Neural cell (in vitro differentiated cells): ENCODE measurements at regions not wholly inside any gene's neighbourhood (a gene's known extent, or its start where the extent isn't known, plus 50 kb on each side); places are given as distances from the start of the nearest gene placed in this dataset.

ENCODE experiments used
- H2AFZ ChIP-seq: fragments of 200-600, 300-800 bp; sonication (generic), shearing (Covaris generic); 2 replicates; pipeline ENCODE4 v1.6.0; 2014; ENCODE audit warnings: low read depth, mild to moderate bottlenecking, antibody characterized with exemption, low read length, moderate library complexity
- H3F3A ChIP-seq: fragments of 200-600 bp; shearing (Covaris generic); 2 replicates; pipeline ENCODE4 v1.6.1; 2016; ENCODE audit warnings: mild to moderate bottlenecking, moderate library complexity, mixed read lengths, antibody characterized with exemption, low read length; ENCODE audit not compliant: insufficient read depth, poor library complexity, severe bottlenecking
- H3K27ac ChIP-seq: fragments of 200-600, 300-800 bp; sonication (generic), shearing (Covaris generic); 2 replicates; pipeline ENCODE4 v1.5.1; 2014; ENCODE audit warnings: mild to moderate bottlenecking, low read length, moderate library complexity
- H3K27me3 ChIP-seq: fragments of 300-800, 200-600 bp; sonication (generic), shearing (Covaris generic); 2 replicates; pipeline ENCODE4 v1.6.0; 2014; ENCODE audit warnings: mild to moderate bottlenecking, low read depth, low read length, moderate library complexity; ENCODE audit not compliant: insufficient read depth
- H3K36me3 ChIP-seq: fragments of 300-800, 200-600 bp; sonication (generic), shearing (Covaris generic); 2 replicates; pipeline ENCODE4 v1.5.1; 2014; ENCODE audit warnings: mild to moderate bottlenecking, antibody characterized with exemption, low read length, moderate library complexity; ENCODE audit not compliant: insufficient read depth
- H3K4me2 ChIP-seq: fragments of 300-800, 200-600 bp; sonication (generic), shearing (Covaris generic); 2 replicates; pipeline ENCODE4 v1.6.0; 2014; ENCODE audit warnings: mild to moderate bottlenecking, low read length
- H3K4me3 ChIP-seq: fragments of 300-800, 200-600 bp; sonication (generic), shearing (Covaris generic); 2 replicates; pipeline ENCODE4 v1.5.1; 2014; ENCODE audit warnings: mild to moderate bottlenecking, low read length, moderate library complexity
- H3K79me2 ChIP-seq: fragments of 200-600 bp; shearing (Covaris generic); replicated peaks from 2 replicates; pipeline ENCODE4 v1.6.0; 2014; ENCODE audit warnings: mild to moderate bottlenecking, low read length, moderate library complexity; ENCODE audit not compliant: insufficient read depth
- H3K9ac ChIP-seq: fragments of 300-800, 200-600 bp; sonication (generic), shearing (Covaris generic); 2 replicates; pipeline ENCODE4 v1.6.1; 2016; ENCODE audit warnings: mild to moderate bottlenecking, low read length, mixed read lengths
- H3K9me2 ChIP-seq: fragments of 200-600 bp; shearing (Covaris generic); 2 replicates; pipeline ENCODE4 v1.6.1; 2016; ENCODE audit warnings: mild to moderate bottlenecking, low read length, mixed read lengths; ENCODE audit not compliant: insufficient read depth
- H3K9me3 ChIP-seq: fragments of 200-600, 300-800 bp; sonication (generic), shearing (Covaris generic); 2 replicates; pipeline ENCODE4 v1.6.1; 2016; ENCODE audit warnings: mild to moderate bottlenecking, mixed run types, low read length, moderate library complexity, mixed read lengths
- H4K20me1 ChIP-seq: fragments of 200-600 bp; shearing (Covaris generic); 2 replicates; pipeline ENCODE4 v1.6.1; 2016; ENCODE audit warnings: mild to moderate bottlenecking, mixed run types; ENCODE audit not compliant: insufficient read depth
- EP300 ChIP-seq: fragments of 450-650 bp; conservative IDR thresholded peaks from 2 replicates; pipeline ENCODE4 v1.6.1; 2014; ENCODE audit warnings: antibody characterized with exemption, mild to moderate bottlenecking, moderate library complexity; ENCODE audit not compliant: poor library complexity, severe bottlenecking
- EZH2 ChIP-seq: fragments of 200-600, 300-800 bp; shearing (Covaris generic), sonication (generic); IDR thresholded peaks from 2 replicates; pipeline ENCODE4 v1.6.1; 2014; ENCODE audit warnings: antibody characterized with exemption, low read length, borderline replicate concordance, mild to moderate bottlenecking; ENCODE audit not compliant: insufficient read depth, poor library complexity, severe bottlenecking
- POLR2AphosphoS5 ChIP-seq: IDR thresholded peaks from 2 replicates; pipeline ENCODE4 v1.6.1; 2012
- RAD21 ChIP-seq: fragments of 450-650 bp; conservative IDR thresholded peaks from 2 replicates; pipeline ENCODE4 v1.6.1; 2014; ENCODE audit warnings: antibody characterized with exemption, mild to moderate bottlenecking, moderate library complexity
- SMC3 ChIP-seq: fragments of 450-650 bp; conservative IDR thresholded peaks from 2 replicates; pipeline ENCODE4 v1.6.1; 2014; ENCODE audit warnings: antibody characterized with exemption, mild to moderate bottlenecking, moderate library complexity; ENCODE audit not compliant: poor library complexity
- TAF1 ChIP-seq: IDR thresholded peaks from 2 replicates; pipeline ENCODE4 v1.6.1; 2012; ENCODE audit warnings: low read depth
- TF ChIP-seq, protein P1 (sequence below): IDR thresholded peaks from 2 replicates; pipeline ENCODE4 v1.6.1; 2012; ENCODE audit warnings: borderline replicate concordance
- TF ChIP-seq, protein P2 (sequence below): fragments of 450-650 bp; IDR thresholded peaks from 2 replicates; pipeline ENCODE4 v1.5.1; 2014; ENCODE audit warnings: antibody characterized with exemption, mild to moderate bottlenecking, moderate library complexity; ENCODE audit not compliant: poor library complexity, severe bottlenecking

DNA sequence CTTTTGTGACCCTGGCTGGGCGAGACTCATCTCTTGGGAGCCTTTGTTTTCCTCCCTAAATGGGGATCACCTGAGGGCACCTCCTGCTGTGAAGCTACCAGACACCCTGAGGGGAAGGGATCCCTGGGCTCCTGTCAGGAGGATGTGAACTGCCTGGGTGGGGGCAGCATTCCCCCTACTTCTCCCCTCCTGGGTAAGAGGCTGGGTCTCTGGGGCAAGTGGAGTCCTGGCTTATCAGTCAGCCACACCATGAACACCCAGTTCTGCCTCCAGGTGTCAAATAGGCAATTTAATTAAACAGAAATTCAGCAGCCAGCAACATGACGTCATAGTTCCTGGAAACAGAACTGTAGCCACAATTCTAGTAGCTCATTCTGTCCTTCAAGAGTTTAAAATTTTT lies 97.7 kb upstream of the RET start:
- Histone ChIP-seq H3K9ac (no peak overlapping the region), H4K20me1 (no peaks in the 10 kb centered on the region), H3K27ac (peak overlapping the region; percentile 28), H3K9me3 (no peaks in the 10 kb centered on the region), H3K27me3 (no peaks in the 10 kb centered on the region), H3F3A (no peaks in the 10 kb centered on the region), H3K9me2 (no peaks in the 10 kb centered on the region), H3K4me3 (no peak overlapping the region), H3K79me2 (no peaks in the 10 kb centered on the region), H3K4me2 (no peak overlapping the region), H2AFZ (no peak overlapping the region), H3K36me3 (no peaks in the 10 kb centered on the region)
- TF ChIP-seq TAF1 = no peak
- TF ChIP-seq EP300 = no peak

DNA sequence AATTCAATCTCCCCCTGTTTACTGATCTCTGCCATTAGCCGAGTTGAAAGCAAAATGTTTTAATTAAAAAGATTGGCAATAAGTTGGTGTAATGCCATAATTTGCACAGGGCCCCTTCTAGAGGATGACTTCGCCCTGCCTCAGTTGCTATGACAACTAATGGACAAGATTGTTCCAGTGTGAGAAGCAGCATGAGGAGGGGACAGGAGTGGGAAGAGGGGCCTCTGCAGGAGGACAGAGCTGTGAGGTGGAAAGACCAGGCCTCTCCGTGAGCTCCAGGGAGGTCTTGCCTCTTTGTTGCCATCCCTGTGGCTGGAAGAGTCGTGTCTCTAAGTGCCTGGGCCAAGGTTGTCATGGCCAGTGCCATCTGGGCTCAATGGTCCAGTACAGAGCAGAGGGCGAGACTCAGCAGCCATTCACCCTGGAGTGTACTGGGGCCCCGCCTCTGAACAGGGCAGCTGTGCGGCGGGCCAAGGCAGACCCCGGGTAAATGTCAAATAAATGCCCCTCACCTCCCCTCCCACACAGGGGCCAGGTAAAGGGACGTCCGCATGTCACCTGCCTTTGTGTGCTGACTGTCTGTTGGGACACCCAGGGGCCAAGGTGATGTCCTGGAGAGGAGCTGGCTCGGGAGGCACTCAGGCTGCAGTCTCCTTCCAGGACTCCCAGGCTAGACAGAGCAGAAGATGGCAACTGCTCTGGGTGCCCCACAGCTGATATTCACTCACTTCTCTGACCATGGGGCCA lies 97.0 kb upstream of the RET start:
- no peaks in the 10 kb centered on the region for H3K9me3 ChIP-seq
- H3K27me3 ChIP-seq = no peaks in the 10 kb centered on the region
- H4K20me1 ChIP-seq = no peaks in the 10 kb centered on the region
- H3F3A ChIP-seq = no peaks in the 10 kb centered on the region
- H3K4me3 ChIP-seq = no peak overlapping the region
- H3K79me2 ChIP-seq = no peaks in the 10 kb centered on the region
- TF ChIP-seq, protein P1, sequence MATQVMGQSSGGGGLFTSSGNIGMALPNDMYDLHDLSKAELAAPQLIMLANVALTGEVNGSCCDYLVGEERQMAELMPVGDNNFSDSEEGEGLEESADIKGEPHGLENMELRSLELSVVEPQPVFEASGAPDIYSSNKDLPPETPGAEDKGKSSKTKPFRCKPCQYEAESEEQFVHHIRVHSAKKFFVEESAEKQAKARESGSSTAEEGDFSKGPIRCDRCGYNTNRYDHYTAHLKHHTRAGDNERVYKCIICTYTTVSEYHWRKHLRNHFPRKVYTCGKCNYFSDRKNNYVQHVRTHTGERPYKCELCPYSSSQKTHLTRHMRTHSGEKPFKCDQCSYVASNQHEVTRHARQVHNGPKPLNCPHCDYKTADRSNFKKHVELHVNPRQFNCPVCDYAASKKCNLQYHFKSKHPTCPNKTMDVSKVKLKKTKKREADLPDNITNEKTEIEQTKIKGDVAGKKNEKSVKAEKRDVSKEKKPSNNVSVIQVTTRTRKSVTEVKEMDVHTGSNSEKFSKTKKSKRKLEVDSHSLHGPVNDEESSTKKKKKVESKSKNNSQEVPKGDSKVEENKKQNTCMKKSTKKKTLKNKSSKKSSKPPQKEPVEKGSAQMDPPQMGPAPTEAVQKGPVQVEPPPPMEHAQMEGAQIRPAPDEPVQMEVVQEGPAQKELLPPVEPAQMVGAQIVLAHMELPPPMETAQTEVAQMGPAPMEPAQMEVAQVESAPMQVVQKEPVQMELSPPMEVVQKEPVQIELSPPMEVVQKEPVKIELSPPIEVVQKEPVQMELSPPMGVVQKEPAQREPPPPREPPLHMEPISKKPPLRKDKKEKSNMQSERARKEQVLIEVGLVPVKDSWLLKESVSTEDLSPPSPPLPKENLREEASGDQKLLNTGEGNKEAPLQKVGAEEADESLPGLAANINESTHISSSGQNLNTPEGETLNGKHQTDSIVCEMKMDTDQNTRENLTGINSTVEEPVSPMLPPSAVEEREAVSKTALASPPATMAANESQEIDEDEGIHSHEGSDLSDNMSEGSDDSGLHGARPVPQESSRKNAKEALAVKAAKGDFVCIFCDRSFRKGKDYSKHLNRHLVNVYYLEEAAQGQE = no peak
- no peak for TF ChIP-seq POLR2AphosphoS5
- H3K9ac ChIP-seq = peak overlapping the region; percentile 20
- H2AFZ ChIP-seq = no peak overlapping the region
- H3K36me3 ChIP-seq = no peaks in the 10 kb centered on the region
- peak overlapping the region; percentile 28 for H3K27ac ChIP-seq
- no peaks in the 10 kb centered on the region for H3K9me2 ChIP-seq
- peak overlapping the region; percentile 10 for H3K4me2 ChIP-seq

DNA sequence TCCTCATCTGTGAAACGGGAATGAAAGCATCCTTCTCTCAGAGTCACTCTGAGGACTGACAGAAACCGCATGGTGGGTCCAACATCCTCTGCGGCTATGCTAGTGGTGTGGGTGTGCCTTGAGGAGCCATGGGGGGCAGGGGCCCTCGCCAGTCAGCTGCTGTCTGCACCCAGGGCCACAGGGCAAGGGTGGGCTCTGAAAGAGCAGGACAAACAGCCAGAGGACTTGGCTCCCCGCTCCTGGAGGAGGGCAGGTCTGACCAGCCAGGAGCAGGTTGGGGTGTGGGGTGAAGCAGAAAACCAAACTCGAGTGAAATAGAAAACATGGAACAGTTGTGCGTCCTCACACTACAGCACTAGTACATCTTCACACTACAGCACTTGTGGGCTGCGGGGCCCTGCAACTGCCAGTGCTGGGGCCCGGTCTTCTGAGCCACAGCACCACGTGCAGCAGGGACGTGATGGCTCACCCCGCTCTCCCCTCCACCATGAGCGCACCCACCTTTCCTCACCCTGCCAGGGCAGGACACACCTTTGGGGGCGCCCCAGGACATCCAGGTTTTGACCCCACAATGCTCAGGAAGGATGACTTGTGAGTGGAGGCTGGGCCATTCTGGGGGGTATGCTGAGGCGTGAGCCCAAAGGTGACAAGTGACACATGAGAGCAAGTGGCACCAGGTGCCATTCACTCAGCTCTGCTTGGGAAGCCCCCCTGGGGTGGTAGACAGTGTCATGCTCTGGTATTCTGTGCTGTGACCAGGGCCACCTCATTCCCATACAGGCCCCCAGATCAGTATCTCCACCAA lies 96.1 kb upstream of the RET start:
- Histone ChIP-seq H3K9me3 (no peaks in the 10 kb centered on the region), H4K20me1 (no peaks in the 10 kb centered on the region), H3K9me2 (no peaks in the 10 kb centered on the region), H3K79me2 (no peaks in the 10 kb centered on the region), H2AFZ (no peak overlapping the region), H3K9ac (peak overlapping the region; percentile 20), H3K27ac (no peak overlapping the region), H3K4me3 (no peak overlapping the region), H3K4me2 (no peak overlapping the region), H3F3A (no peaks in the 10 kb centered on the region), H3K27me3 (no peaks in the 10 kb centered on the region), H3K36me3 (no peaks in the 10 kb centered on the region)
- TF ChIP-seq SMC3 (no peak), TAF1 (no peak), POLR2AphosphoS5 (no peak), EZH2 (no peak), EP300 (no peak), RAD21 (no peak)
- TF ChIP-seq, protein P2, sequence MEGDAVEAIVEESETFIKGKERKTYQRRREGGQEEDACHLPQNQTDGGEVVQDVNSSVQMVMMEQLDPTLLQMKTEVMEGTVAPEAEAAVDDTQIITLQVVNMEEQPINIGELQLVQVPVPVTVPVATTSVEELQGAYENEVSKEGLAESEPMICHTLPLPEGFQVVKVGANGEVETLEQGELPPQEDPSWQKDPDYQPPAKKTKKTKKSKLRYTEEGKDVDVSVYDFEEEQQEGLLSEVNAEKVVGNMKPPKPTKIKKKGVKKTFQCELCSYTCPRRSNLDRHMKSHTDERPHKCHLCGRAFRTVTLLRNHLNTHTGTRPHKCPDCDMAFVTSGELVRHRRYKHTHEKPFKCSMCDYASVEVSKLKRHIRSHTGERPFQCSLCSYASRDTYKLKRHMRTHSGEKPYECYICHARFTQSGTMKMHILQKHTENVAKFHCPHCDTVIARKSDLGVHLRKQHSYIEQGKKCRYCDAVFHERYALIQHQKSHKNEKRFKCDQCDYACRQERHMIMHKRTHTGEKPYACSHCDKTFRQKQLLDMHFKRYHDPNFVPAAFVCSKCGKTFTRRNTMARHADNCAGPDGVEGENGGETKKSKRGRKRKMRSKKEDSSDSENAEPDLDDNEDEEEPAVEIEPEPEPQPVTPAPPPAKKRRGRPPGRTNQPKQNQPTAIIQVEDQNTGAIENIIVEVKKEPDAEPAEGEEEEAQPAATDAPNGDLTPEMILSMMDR = no peak
